Spleen (tissue), 7 donors: ENCODE measurements at regions not wholly inside any gene's neighbourhood (a gene's known extent, or its start where the extent isn't known, plus 50 kb on each side); places are given as distances from the start of the nearest gene placed in this dataset.

ENCODE experiments used
- CTCF ChIP-seq, 11 experiments: fragments of 200-600 bp in 7 of 11; fragments of 450-650 bp in 4 of 11; sonication (generic) in 4 of 11; IDR thresholded peaks in 8 of 11; conservative IDR thresholded peaks in 3 of 11; 1 replicate in 7 of 11; 2 replicates in 4 of 11; pipeline versions ENCODE4 v1.4.0 to v1.8.0; 2016 to 2021; ENCODE audit warnings: antibody characterized with exemption in 11 of 11, inconsistent platforms in 4 of 11, mild to moderate bottlenecking in 1 of 11
- POLR2A ChIP-seq, 3 donors: fragments of 450-650 bp; IDR thresholded peaks; one replicate each; pipeline ENCODE4 v1.5.1; 2017; ENCODE audit warnings: antibody characterized with exemption in 3 of 3, mild to moderate bottlenecking in 1 of 3
- donor health status: DM: no; HTN: no; CAD: no; lungs with moderate emphysema.
- donor health status: DM: no; HTN: no; CAD: no.
- donor health status: DM: no; HTN: no; CAD: no.

GRCh38 chr6:22401932-22402331, 105.1 kb upstream of the PRL start:
- TF ChIP-seq POLR2A (IDR thresholded peaks at IDR 0.05) (no peak), CTCF (IDR thresholded peaks at IDR 0.05 in 8 of 11, conservative IDR thresholded peaks at IDR 0.05 in 3 of 11) (no peak)
